Stimulated activated CD4-positive, alpha-beta T cell treated with anti-CD3 and anti-CD28 coated beads, Interleukin-1b, Interleukin-23, amount 100 ng/mL, for 4 hours (primary cell): ENCODE measurements at regions not wholly inside any gene's neighbourhood (a gene's known extent, or its start where the extent isn't known, plus 50 kb on each side); places are given as distances from the start of the nearest gene placed in this dataset.

Experiments used
- DNase-seq, 2 donors: peaks; one replicate each; pipeline ENCODE4 v3.0.0-alpha.2; 2020; ENCODE audit warnings: low read depth in 2 of 2

DNA sequence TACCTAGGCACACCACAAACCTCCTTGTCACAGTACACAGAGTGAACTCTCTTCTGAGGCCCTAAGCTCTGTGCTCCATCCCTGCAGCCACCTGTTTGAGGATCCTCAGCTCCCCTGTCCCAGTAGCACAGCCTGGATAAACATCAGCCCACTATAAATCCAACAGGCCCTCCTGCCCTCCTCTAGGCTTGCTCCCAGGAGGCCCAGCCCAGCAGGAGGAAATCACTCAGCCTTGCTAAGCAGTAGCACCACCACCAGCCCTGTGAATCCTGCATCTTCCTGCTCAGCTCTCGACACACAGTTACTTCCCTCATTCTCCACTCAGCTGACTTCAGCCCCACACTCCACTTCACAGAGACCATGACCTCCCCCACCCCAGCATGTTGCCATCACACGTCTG is 273.9 kb downstream of the BCOR start:
- DNase-seq, result no peak

- DNase-seq, result no peak
Observed at GRCh38 chrX:39826813-39827543, 270.8 kb downstream of the BCOR start.

- DNase-seq, result no peak
Observed at GRCh38 chrX:39827951-39828350, 269.8 kb downstream of the BCOR start.

DNA sequence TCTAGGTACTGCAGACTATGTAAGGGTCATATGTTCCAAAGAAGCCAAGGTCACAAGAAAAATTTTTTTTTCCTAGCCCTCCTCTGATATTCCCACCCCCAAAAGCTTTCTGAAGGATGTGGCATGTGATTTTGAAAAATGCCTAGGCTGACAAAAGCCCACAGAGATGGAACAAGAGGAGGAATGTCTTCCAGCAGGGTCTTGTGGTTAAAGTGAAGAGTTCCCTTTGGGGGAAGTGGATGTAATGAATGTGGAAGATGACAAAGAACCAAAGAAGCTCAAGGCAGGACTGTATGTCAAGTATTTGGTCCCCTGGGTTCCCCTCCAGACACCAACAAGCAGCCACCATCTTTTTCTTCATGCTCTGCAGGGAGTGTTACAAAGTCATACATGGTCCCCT is 268.8 kb downstream of the BCOR start:
- DNase-seq, result no peak

- no peak for DNase-seq
Observed at GRCh38 chrX:39829965-39830364, 267.8 kb downstream of the BCOR start.

DNA sequence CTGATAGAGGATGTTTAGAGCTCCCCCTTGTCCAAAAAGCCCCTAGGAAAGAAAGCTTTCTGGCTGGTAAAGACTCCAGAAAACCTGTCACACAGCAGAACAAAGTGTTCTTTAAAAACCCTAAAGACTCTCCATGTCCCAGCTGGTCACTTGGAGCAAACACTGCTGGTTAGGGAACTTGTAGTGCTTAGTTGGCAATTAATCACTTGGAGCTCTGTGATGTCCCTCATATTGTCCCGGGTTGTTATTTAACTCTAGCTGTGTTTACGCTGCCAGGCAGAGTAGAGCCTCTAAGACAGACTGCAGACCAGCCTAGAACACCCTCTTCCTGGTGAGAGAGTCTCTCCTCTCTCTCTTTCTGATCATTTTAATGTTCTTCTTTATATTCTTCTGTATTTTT is 267.3 kb downstream of the BCOR start:
- no peak for DNase-seq

DNA sequence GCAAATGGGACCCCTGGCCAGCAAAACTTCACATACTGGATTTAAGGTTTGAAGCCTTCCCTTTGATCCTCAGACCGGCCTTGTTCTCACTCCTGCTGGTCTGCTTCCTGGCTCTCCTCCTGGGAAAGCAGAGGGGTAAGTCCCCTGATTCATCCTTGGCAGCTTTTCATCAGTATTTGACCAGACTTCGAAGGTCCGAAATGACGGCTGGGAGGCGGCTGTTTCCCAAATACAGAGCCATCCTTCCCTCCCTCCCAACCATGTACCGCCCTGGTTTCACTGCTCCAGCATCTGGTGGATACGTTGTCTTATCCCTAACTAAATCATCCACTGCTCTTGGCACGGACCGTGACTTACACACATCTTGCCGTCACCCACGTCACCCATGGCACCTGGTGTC is 265.5 kb downstream of the BCOR start:
- DNase-seq, result no peak

DNA sequence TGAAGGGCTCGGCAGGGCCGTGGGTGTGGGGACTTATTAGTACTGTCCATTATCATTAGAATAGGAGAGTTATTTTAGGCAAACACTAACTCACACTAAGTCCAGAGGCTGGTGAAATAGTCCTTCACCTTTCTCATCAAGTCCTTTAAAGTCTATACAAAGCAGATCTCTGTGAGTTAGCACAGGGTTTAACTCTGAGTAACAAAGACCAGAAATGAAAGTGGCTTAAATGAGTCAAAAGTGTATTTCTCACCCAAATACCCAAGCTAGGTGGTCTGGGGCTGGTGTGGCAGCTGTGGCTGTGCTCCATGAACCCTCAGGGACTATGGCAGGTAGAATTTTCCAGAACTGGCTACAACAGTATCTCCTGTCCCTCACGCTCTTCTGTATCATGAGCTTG is 263.2 kb downstream of the BCOR start:
- DNase-seq, result no peak

DNA sequence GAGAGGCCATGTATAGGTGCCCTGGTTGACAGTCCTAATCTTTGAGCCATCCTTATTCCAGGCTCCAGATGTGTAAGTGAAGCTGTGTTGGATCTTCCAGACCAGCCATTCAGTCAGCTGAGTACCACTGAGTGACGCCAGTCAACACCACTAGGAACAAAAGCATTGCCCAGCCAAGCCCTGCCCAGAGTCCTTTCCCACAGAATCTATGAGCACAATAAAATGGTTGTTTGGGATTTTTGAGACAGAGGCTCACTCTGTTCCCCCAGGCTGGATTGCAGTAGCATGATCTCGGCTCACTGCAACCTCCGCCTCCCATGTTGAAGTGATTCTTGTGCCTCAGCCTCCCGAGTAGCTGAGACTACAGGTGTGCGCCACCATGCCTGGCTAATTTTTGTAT is 262.5 kb downstream of the BCOR start:
- no peak for DNase-seq

DNA sequence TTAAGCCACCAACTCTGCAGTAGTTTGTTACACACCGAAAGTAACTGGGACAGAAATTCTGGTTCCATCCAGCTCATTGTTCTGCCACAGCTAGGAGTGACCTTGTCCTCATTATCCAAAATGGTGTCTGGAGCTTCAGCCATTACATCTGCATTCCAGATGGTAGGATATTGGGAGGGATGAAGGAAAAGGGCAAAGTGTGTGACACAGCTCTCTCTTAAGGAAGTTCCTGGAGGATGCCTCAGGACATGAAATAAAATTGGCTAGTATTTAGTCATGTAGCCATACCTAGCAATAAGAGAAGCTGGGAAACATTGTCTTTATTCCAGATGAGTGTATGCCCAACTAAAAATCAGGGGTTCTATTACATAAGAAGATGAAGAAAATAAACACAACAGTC is 262.0 kb downstream of the BCOR start:
- no peak for DNase-seq

- DNase-seq, result no peak
Observed at GRCh38 chrX:39836802-39837420, 260.8 kb downstream of the BCOR start.

DNA sequence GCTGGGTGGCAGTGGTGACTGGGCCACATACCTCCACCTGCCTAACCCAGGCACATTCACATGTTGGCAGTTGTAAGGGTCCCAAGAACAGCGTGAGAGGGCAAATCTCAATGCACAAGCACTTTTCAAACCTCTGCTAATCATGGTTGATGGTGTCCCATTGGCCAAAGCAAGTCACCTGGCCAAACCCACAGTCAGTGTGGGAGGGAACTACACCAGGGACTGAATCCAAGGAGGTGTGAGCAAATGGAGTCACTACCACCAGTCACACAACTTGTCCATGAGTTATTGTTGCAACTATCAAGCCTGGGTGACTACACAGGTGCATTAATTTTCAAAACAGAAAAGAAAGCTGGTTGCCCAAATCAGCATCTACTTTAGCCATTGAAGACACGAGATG is 260.1 kb downstream of the BCOR start:
- no peak for DNase-seq

DNA sequence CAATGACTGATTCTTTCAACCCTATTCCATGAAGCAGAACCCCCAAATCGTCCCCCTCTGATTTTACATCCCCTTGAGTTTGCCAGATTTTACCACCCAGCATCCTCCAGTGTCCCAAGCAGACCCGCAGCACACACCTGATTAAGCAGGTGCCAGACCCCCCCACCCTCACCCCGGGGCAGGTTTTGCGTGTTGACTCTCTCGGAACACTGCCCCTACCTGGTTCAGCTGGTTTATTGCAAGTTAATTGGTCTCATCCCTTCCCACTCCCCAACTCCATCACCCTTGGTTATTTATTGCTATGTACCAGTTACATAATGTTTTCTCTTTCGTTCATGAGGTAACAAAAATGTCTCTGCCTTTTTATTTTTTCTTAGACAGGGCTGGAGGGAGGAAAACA is 258.4 kb downstream of the BCOR start:
- DNase-seq, result no peak

DNA sequence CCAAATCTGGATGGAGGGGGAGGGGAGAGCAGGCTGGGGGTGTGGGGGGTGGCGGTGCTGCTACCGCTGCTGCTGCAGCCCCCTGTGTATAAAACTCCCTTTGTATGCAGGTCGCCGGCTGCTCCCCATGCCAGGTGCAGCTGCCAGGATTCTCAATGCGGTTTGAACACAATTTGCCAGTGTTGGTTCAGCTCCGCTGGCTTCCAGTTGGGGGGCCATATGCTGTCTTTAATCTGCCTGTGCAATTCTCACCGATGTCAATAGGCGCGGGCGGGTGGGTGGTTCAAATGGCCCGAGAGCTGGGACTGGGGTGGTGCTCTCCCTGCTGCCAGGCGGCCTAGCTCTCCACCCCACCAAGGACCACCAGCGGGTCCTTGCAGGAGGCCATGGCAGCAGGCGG is 257.6 kb downstream of the BCOR start:
- no peak for DNase-seq

DNA sequence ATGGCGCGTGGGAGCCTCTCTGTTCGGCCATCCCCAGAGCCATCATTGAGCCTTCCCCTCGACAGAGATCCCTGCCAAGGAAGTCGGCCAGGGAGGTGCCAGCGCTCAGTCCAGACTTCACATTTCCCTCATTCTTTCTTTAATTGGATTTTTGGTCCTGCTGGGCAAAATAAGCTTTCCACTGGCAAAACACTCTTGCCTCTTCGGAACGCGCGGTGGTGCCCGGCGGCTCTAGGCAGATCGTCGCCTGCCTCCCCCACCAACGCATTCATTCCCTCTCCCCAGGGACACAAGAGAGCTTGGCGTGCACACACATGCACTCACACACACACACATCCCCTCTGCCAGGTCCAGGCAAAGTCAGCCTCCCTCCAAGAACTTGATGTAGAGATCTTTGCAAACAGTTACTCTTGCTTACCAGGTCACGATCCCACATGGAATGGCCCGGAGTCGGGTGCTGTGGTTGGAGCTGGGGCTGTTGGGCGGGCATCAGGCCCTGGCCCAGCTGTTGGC is 257.1 kb downstream of the BCOR start:
- no peak for DNase-seq

DNA sequence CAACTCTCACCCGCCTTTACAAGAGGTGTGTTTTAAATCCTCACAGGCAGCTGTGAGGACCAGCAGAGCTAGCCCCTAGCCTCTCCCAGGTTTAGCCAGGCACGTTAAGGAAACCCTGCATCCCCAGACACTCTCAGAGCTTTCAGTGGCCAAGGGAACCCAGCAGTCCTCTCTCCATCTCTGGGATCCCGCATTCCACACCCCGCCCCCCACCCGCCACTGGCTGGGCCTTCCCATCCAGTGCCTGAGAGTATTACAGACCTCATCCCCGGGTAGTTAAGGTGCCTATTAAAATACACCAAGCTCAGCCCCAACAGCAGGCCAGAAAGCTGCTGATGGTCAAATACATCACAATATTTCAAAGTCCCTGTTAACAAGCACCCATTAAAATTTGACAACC is 256.2 kb downstream of the BCOR start:
- DNase-seq, result no peak

DNA sequence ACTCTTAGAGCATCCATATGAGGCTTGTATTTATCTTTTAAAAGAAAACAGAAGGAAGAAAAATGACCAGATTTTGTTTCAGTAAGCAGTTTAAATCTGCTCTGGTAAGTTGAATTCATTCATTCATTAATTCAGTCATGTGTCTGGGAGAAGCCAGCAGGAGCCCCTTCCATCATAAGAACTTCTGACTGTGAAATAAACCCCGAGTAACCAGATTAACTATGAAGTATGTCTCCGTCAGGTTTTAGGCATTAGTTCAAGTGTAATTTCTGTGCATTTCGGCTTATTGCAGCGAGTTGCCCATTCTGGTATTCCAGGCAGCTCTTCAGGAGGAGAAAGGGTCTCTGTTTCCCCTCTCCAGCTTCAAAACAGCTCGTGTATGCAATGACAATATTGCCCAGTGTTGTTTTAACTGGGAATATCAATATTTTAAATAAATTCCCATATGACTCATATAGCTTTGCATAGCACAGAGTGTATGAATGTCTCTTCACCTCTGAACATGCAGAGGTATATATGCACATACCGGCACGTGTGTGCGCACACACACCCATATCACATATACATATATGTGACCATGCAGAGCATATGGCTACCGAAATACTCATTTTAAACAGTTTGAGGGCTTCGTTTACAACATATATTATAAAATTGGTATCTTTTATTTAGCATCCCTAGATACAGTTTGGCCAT is 255.3 kb downstream of the BCOR start:
- no peak for DNase-seq

DNA sequence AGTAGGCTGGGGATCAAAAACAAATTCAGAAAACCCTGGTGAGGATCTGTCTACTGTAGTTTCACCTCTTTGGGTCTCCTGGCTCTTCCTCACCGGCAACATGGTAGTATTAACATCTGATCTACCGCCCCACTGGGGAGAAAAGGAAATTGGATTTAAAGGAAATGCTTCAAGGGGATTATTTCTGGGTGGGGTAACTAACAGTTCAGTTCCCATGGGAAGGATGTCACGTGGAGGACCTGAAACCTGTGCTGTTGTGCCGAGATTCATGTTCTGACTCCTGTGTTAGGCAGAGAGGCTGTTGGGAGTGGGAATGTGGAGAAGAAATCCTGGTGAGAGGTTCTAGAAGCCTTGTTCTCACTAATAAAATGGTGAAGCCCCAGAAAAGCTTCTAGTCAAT is 254.4 kb downstream of the BCOR start:
- no peak for DNase-seq

- DNase-seq, result no peak
Observed at GRCh38 chrX:39845233-39845632, 252.5 kb downstream of the BCOR start.

GRCh38 chrX:39846460-39846859 is 251.3 kb downstream of the BCOR start:
- no peak for DNase-seq

- DNase-seq, result no peak
Observed at GRCh38 chrX:39848243-39848642, 249.5 kb downstream of the BCOR start.

GRCh38 chrX:39848900-39849299 is 248.9 kb downstream of the BCOR start:
- no peak for DNase-seq

- no peak for DNase-seq
Observed at GRCh38 chrX:39850209-39850608, 247.5 kb downstream of the BCOR start.
